ENCODE measurements at regions not wholly inside any gene's neighbourhood (a gene's known extent, or its start where the extent isn't known, plus 50 kb on each side); places are given as distances from the start of the nearest gene placed in this dataset.

DNA sequence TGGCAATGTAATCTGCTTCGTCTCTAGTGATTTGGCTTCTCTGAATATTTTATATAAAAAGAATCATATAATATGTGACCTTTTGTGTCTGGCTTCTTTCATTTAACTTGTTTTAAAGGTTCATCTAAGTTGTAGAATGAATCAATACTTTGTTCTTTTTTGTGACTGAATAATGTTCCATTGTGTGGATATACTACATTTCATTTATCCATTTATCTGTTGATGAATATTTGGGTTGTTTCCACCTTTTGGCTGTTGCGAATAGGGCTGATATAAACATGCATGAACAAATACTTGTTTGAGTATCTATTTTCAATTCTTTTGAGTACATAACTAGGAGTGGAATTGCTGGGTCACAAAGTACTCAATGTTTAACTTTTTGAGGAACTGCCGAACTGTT, 63.8 kb upstream of the TNP1 start:
- H3K4me3 ChIP-seq, result no peak overlapping the region
- no peak overlapping the region for H3K4me2 ChIP-seq
- no TSS peak for BruUV-seq (replicated peaks)
- intact Hi-C loops (cut with micrococcal nuclease; ENCODE audit: unreplicated experiment), result no loop called here
- no peak for DNase-seq
- no peaks in the 10 kb centered on the region for H4K20me1 ChIP-seq (ENCODE audit: insufficient read depth)
- H3K79me2 ChIP-seq (ENCODE audit: low read depth), result no peaks in the 10 kb centered on the region
- TF ChIP-seq EZH2 (IDR thresholded peaks at IDR 0.05; ENCODE audit: low read depth) (no peak), CTCF (conservative IDR thresholded peaks at IDR 0.05) (no peak)
- H3K27ac ChIP-seq, result no peak overlapping the region
- ChIA-PET POLR2A (ENCODE audit: unreplicated experiment) (no interaction called here), CTCF (no interaction called here)
- no peaks in the 10 kb centered on the region for H3K36me3 ChIP-seq (ENCODE audit: low read depth)
- H3K9me2 ChIP-seq (ENCODE audit: insufficient read depth), result no peaks in the 10 kb centered on the region
- H2AFZ ChIP-seq, result no peak overlapping the region
- H3K27me3 ChIP-seq (ENCODE audit: insufficient read depth, low read depth), result no peaks in the 10 kb centered on the region
- no peaks in the 10 kb centered on the region for H3K9me3 ChIP-seq (ENCODE audit: insufficient read depth, low read depth)
- no peaks in the 10 kb centered on the region for H3F3A ChIP-seq (ENCODE audit: insufficient read depth, low read depth)
- no peaks in the 10 kb centered on the region for H3K4me1 ChIP-seq (replicated peaks; ENCODE audit: insufficient read depth)

GRCh38 chr2:216922175-216922780, 62.4 kb upstream of the TNP1 start:
- no TSS peak for BruUV-seq (replicated peaks)

GRCh38 chr2:216920937-216921456, 61.1 kb upstream of the TNP1 start:
- no TSS peak for BruUV-seq (replicated peaks)
- Histone ChIP-seq H3K9me2 (ENCODE audit: insufficient read depth) (no peaks in the 10 kb centered on the region), H3K36me3 (ENCODE audit: low read depth) (no peaks in the 10 kb centered on the region), H3K4me2 (no peak overlapping the region), H3F3A (ENCODE audit: insufficient read depth, low read depth) (no peaks in the 10 kb centered on the region), H3K4me3 (no peak overlapping the region), H4K20me1 (ENCODE audit: insufficient read depth) (no peaks in the 10 kb centered on the region), H3K9me3 (ENCODE audit: insufficient read depth, low read depth) (no peaks in the 10 kb centered on the region), H3K27ac (no peak overlapping the region), H3K4me1 (replicated peaks; ENCODE audit: insufficient read depth) (0 out of 2 replicates have a peak, but pooled peaks cover 8% of the 10 kb centered on the region), H2AFZ (no peak overlapping the region), H3K27me3 (ENCODE audit: insufficient read depth, low read depth) (no peaks in the 10 kb centered on the region), H3K79me2 (ENCODE audit: low read depth) (no peaks in the 10 kb centered on the region)
- intact Hi-C loops (cut with micrococcal nuclease; ENCODE audit: unreplicated experiment), result no loop called here
- ChIA-PET CTCF (no interaction called here), POLR2A (ENCODE audit: unreplicated experiment) (no interaction called here)
- TF ChIP-seq CTCF (conservative IDR thresholded peaks at IDR 0.05), result no peak
- TF ChIP-seq EZH2 (IDR thresholded peaks at IDR 0.05; ENCODE audit: low read depth), result no peak
- no peak for DNase-seq

More at GRCh38 chr2:216922175-216922780, 62.4 kb upstream of the TNP1 start:
- no peaks in the 10 kb centered on the region for H3K9me3 ChIP-seq (ENCODE audit: insufficient read depth, low read depth)
- H3K79me2 ChIP-seq (ENCODE audit: low read depth), result no peaks in the 10 kb centered on the region
- TF ChIP-seq CTCF (conservative IDR thresholded peaks at IDR 0.05), result no peak
- no peak for TF ChIP-seq EZH2 (IDR thresholded peaks at IDR 0.05; ENCODE audit: low read depth)
- POLR2A ChIA-PET (ENCODE audit: unreplicated experiment), result no interaction called here
- no peak for DNase-seq
- H3K4me2 ChIP-seq, result no peak overlapping the region
- H3K36me3 ChIP-seq (ENCODE audit: low read depth), result no peaks in the 10 kb centered on the region
- intact Hi-C loops (cut with micrococcal nuclease; ENCODE audit: unreplicated experiment), result no loop called here
- H3K27me3 ChIP-seq (ENCODE audit: insufficient read depth, low read depth), result no peaks in the 10 kb centered on the region
- no peaks in the 10 kb centered on the region for H3K9me2 ChIP-seq (ENCODE audit: insufficient read depth)
- CTCF ChIA-PET, result no interaction called here
- H3K4me3 ChIP-seq, result no peak overlapping the region
- H3K4me1 ChIP-seq (replicated peaks; ENCODE audit: insufficient read depth), result 0 out of 2 replicates have a peak, but pooled peaks cover 3% of the 10 kb centered on the region
- H4K20me1 ChIP-seq (ENCODE audit: insufficient read depth), result no peaks in the 10 kb centered on the region
- no peaks in the 10 kb centered on the region for H3F3A ChIP-seq (ENCODE audit: insufficient read depth, low read depth)
- H3K27ac ChIP-seq, result no peak overlapping the region
- H2AFZ ChIP-seq, result no peak overlapping the region

Data from PC-9 (cell line).